ENCODE measurements at regions not wholly inside any gene's neighbourhood (a gene's known extent, or its start where the extent isn't known, plus 50 kb on each side); places are given as distances from the start of the nearest gene placed in this dataset.

GRCh38 chr15:69663441-69663840 is 210.8 kb downstream of the RPLP1 start:
- TF ChIP-seq CTCF (IDR thresholded peaks at IDR 0.05) (no peak), SIN3A (IDR thresholded peaks at IDR 0.05; ENCODE audit: borderline replicate concordance, insufficient read depth, low read depth, low read length) (no peak), TCF7L2 (IDR thresholded peaks at IDR 0.05; ENCODE audit: low read depth, low read length) (no peak)
- TF ChIP-seq, protein P1, sequence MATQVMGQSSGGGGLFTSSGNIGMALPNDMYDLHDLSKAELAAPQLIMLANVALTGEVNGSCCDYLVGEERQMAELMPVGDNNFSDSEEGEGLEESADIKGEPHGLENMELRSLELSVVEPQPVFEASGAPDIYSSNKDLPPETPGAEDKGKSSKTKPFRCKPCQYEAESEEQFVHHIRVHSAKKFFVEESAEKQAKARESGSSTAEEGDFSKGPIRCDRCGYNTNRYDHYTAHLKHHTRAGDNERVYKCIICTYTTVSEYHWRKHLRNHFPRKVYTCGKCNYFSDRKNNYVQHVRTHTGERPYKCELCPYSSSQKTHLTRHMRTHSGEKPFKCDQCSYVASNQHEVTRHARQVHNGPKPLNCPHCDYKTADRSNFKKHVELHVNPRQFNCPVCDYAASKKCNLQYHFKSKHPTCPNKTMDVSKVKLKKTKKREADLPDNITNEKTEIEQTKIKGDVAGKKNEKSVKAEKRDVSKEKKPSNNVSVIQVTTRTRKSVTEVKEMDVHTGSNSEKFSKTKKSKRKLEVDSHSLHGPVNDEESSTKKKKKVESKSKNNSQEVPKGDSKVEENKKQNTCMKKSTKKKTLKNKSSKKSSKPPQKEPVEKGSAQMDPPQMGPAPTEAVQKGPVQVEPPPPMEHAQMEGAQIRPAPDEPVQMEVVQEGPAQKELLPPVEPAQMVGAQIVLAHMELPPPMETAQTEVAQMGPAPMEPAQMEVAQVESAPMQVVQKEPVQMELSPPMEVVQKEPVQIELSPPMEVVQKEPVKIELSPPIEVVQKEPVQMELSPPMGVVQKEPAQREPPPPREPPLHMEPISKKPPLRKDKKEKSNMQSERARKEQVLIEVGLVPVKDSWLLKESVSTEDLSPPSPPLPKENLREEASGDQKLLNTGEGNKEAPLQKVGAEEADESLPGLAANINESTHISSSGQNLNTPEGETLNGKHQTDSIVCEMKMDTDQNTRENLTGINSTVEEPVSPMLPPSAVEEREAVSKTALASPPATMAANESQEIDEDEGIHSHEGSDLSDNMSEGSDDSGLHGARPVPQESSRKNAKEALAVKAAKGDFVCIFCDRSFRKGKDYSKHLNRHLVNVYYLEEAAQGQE (IDR thresholded peaks at IDR 0.05; ENCODE audit: insufficient read depth in 1 of 2, low read depth in 2 of 2, low read length in 1 of 2) = no peak
